ENCODE measurements at regions not wholly inside any gene's neighbourhood (a gene's known extent, or its start where the extent isn't known, plus 50 kb on each side); places are given as distances from the start of the nearest gene placed in this dataset.
"Not testable (repeated sequence)": the region's sequence is repeated elsewhere in the genome, so short reads cannot be mapped to it uniquely, and the experiment has no call there.

GRCh38 chr17:83192789-83193335, 113.5 kb downstream of the METRNL start:
- not testable (repeated sequence) for H3K36me3 ChIP-seq (ENCODE audit: control insufficient read depth, insufficient read depth, low read length); H3K27me3 ChIP-seq (ENCODE audit: control insufficient read depth, insufficient read depth, low read length); H3K9me3 ChIP-seq (ENCODE audit: control insufficient read depth, low read length); H3K4me3 ChIP-seq (ENCODE audit: low read length); H3K9ac ChIP-seq (ENCODE audit: low read length)
- H3K4me1 ChIP-seq (ENCODE audit: control insufficient read depth, insufficient read depth, low read length): peaks cover 11% of the 10 kb centered on the region

DNA sequence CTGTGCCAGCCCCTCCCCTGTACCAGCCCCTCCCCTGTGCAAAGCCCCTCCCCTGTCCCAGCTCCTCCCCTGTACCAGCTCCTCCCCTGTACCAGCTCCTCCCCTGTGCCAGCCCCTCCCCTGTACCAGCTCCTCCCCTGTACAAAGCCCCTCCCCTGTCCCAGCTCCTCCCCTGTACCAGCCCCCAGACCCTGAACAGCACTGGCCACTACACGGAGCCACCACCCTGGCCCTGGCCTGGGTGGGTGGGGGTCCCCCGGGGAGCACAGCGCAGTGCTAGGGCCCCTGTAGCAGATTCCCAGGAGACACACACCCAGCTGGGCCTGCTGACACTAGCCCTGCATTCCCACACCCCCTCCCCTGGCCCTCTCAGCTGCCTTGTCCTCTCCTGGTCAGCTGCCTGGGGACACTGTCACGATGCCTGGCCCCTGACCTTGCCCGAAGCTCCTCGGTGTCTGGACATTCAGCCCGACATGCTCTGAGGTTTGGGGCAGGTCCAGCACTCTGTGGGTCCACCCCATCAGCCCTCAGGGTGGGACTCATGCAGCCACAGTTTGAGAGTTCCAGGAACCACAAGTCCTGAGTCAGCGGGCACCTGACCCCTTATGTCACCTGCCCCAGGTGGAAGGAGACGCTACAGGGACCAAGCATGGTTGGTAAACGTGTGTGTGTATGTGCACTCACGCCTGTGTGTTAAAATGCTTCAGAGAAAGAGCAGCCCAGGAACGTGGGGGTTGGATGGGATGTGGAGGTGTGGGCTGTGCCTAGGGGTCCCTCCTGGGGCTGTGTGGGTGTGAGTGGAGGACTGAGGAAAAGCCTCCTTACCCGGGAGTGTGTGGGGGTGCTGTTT, 114.2 kb downstream of the METRNL start:
- Histone ChIP-seq H3K4me1 (ENCODE audit: control insufficient read depth, insufficient read depth, low read length) (peaks cover 11% of the 10 kb centered on the region), H3K9ac (ENCODE audit: low read length) (no peak overlapping the region), H3K36me3 (ENCODE audit: control insufficient read depth, insufficient read depth, low read length) (no peaks in the 10 kb centered on the region), H3K9me3 (ENCODE audit: control insufficient read depth, low read length) (no peaks in the 10 kb centered on the region), H3K4me3 (ENCODE audit: low read length) (no peak overlapping the region), H3K27me3 (ENCODE audit: control insufficient read depth, insufficient read depth, low read length) (peaks cover 5% of the 10 kb centered on the region)

DNA sequence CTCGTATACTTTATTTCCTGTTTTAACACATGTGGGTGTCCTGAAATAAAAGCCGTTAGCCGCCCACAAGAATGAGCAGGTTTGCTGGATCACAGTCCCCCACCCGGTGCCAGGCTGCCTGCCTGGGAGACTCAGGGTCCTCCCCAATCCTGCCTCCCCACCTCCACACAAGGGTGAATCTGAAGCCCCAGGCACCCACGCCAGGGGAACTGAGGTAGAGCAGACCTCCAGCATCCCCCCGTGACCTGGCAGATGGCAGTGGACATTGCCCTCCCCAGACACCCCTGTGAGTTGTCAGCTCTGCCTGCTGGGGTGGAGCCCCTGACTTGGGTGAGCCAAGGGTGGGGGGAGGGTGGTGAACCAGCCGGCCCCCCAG, 114.8 kb downstream of the METRNL start:
- Histone ChIP-seq H3K9ac (ENCODE audit: low read length) (no peak overlapping the region), H3K9me3 (ENCODE audit: control insufficient read depth, low read length) (no peaks in the 10 kb centered on the region), H3K4me3 (ENCODE audit: low read length) (no peak overlapping the region), H3K27me3 (ENCODE audit: control insufficient read depth, insufficient read depth, low read length) (peaks cover 5% of the 10 kb centered on the region), H3K36me3 (ENCODE audit: control insufficient read depth, insufficient read depth, low read length) (no peaks in the 10 kb centered on the region), H3K4me1 (ENCODE audit: control insufficient read depth, insufficient read depth, low read length) (peaks cover 11% of the 10 kb centered on the region)

- no peak overlapping the region for H3K9ac ChIP-seq (ENCODE audit: low read length)
- peaks cover 11% of the 10 kb centered on the region for H3K4me1 ChIP-seq (ENCODE audit: control insufficient read depth, insufficient read depth, low read length)
- H3K9me3 ChIP-seq (ENCODE audit: control insufficient read depth, low read length): no peaks in the 10 kb centered on the region
- peaks cover 5% of the 10 kb centered on the region for H3K27me3 ChIP-seq (ENCODE audit: control insufficient read depth, insufficient read depth, low read length)
- no peak overlapping the region for H3K4me3 ChIP-seq (ENCODE audit: low read length)
- H3K36me3 ChIP-seq (ENCODE audit: control insufficient read depth, insufficient read depth, low read length): no peaks in the 10 kb centered on the region
These were observed 115.4 kb downstream of the METRNL start for GRCh38 chr17:83194761-83195329.

- H3K4me3 ChIP-seq (ENCODE audit: low read length): no peak overlapping the region
- H3K27me3 ChIP-seq (ENCODE audit: control insufficient read depth, insufficient read depth, low read length): peaks cover 5% of the 10 kb centered on the region
- H3K36me3 ChIP-seq (ENCODE audit: control insufficient read depth, insufficient read depth, low read length): no peaks in the 10 kb centered on the region
- peaks cover 11% of the 10 kb centered on the region for H3K4me1 ChIP-seq (ENCODE audit: control insufficient read depth, insufficient read depth, low read length)
- no peak overlapping the region for H3K9ac ChIP-seq (ENCODE audit: low read length)
- no peaks in the 10 kb centered on the region for H3K9me3 ChIP-seq (ENCODE audit: control insufficient read depth, low read length)
These were observed 116.1 kb downstream of the METRNL start for GRCh38 chr17:83195330-83196023.

- H3K4me1 ChIP-seq (ENCODE audit: control insufficient read depth, insufficient read depth, low read length): peaks cover 11% of the 10 kb centered on the region
- no peaks in the 10 kb centered on the region for H3K9me3 ChIP-seq (ENCODE audit: control insufficient read depth, low read length)
- H3K4me3 ChIP-seq (ENCODE audit: low read length): no peak overlapping the region
- H3K9ac ChIP-seq (ENCODE audit: low read length): no peak overlapping the region
- H3K27me3 ChIP-seq (ENCODE audit: control insufficient read depth, insufficient read depth, low read length): peaks cover 5% of the 10 kb centered on the region
- no peaks in the 10 kb centered on the region for H3K36me3 ChIP-seq (ENCODE audit: control insufficient read depth, insufficient read depth, low read length)
These were observed 116.6 kb downstream of the METRNL start for GRCh38 chr17:83196024-83196365.

- H3K4me1 ChIP-seq (ENCODE audit: control insufficient read depth, insufficient read depth, low read length): peaks cover 11% of the 10 kb centered on the region
These were observed 117.0 kb downstream of the METRNL start for GRCh38 chr17:83196366-83196765.

GRCh38 chr17:83196973-83197880, 117.8 kb downstream of the METRNL start:
- Histone ChIP-seq H3K4me3 (ENCODE audit: low read length) (no peak overlapping the region), H3K9ac (ENCODE audit: low read length) (no peak overlapping the region), H3K36me3 (ENCODE audit: control insufficient read depth, insufficient read depth, low read length) (no peaks in the 10 kb centered on the region), H3K27me3 (ENCODE audit: control insufficient read depth, insufficient read depth, low read length) (peaks cover 2% of the 10 kb centered on the region), H3K9me3 (ENCODE audit: control insufficient read depth, low read length) (no peaks in the 10 kb centered on the region), H3K4me1 (ENCODE audit: control insufficient read depth, insufficient read depth, low read length) (peaks cover 11% of the 10 kb centered on the region)

More at GRCh38 chr17:83196366-83196765, 117.0 kb downstream of the METRNL start:
- Histone ChIP-seq H3K9me3 (ENCODE audit: control insufficient read depth, low read length) (no peaks in the 10 kb centered on the region), H3K36me3 (ENCODE audit: control insufficient read depth, insufficient read depth, low read length) (no peaks in the 10 kb centered on the region), H3K9ac (ENCODE audit: low read length) (no peak overlapping the region), H3K27me3 (ENCODE audit: control insufficient read depth, insufficient read depth, low read length) (peaks cover 5% of the 10 kb centered on the region), H3K4me3 (ENCODE audit: low read length) (no peak overlapping the region)

DNA sequence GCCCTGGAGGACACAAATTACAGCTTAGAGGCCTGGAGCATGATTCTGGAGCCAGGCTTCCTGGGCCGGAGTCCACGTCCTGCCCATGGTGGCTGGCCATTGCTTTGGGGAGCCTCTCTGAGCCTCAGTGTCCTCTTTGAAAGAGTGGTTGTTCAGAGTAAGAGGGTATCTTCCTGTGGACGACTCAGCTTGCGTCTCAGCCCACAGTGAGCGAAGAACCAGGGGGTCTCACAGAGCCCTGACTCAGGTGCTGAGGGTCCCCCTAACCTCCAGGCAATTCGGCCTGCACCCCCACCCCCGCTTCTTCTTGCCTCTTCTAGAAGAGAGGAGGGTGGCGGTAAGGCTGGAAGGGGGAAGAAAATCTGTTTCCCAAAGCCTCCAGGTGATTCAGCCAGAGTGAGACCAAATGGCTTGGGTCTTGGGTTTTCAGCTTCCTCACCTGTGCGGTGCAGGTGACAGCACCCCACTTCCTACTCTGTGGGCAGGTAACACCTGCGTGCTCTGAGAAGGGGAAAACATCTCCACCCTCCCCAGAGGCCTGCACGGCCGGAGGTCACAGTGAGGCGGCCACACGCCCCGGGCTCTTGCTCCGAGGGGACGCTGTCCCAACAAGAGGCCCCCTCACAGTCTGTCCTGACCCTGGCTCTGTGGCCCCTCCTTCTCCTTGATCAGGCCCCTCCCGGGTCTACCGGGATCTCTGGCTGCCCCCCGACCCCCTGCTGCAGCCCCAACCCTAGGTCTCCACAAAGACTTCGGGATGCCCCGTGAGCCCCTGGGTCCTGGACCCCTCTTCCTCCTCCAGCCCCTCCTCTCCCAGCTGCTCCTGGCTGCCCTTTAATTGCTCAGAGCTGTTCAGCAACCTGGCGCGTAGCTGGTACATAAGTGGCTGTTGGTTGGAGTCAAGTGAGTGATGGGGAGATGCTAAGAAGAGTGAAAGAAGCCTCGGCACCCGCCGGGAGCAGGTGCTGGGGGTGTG, 119.2 kb downstream of the METRNL start:
- no peak overlapping the region for H3K4me3 ChIP-seq (ENCODE audit: low read length)
- no peak overlapping the region for H3K9ac ChIP-seq (ENCODE audit: low read length)
- no peaks in the 10 kb centered on the region for H3K27me3 ChIP-seq (ENCODE audit: control insufficient read depth, insufficient read depth, low read length)
- peaks cover 15% of the 10 kb centered on the region for H3K4me1 ChIP-seq (ENCODE audit: control insufficient read depth, insufficient read depth, low read length)
- H3K9me3 ChIP-seq (ENCODE audit: control insufficient read depth, low read length): no peaks in the 10 kb centered on the region
- H3K36me3 ChIP-seq (ENCODE audit: control insufficient read depth, insufficient read depth, low read length): no peaks in the 10 kb centered on the region

- H3K9me3 ChIP-seq (ENCODE audit: control insufficient read depth, low read length): no peaks in the 10 kb centered on the region
- H3K9ac ChIP-seq (ENCODE audit: low read length): no peak overlapping the region
- no peaks in the 10 kb centered on the region for H3K36me3 ChIP-seq (ENCODE audit: control insufficient read depth, insufficient read depth, low read length)
- peaks cover 23% of the 10 kb centered on the region for H3K4me1 ChIP-seq (ENCODE audit: control insufficient read depth, insufficient read depth, low read length)
- no peaks in the 10 kb centered on the region for H3K27me3 ChIP-seq (ENCODE audit: control insufficient read depth, insufficient read depth, low read length)
- no peak overlapping the region for H3K4me3 ChIP-seq (ENCODE audit: low read length)
These were observed 120.2 kb downstream of the METRNL start for GRCh38 chr17:83199500-83200201.
